HCT116 (cell line): ENCODE measurements at regions not wholly inside any gene's neighbourhood (a gene's known extent, or its start where the extent isn't known, plus 50 kb on each side); places are given as distances from the start of the nearest gene placed in this dataset.

Experiments used
- ATF3 ChIP-seq: IDR thresholded peaks from 2 replicates; pipeline ENCODE4 v1.6.1; 2012
- CTCF ChIP-seq, 3 experiments: fragments of 200-600 bp in 1 of 3; sonication (generic) in 1 of 3; IDR thresholded peaks in 2 of 3; conservative IDR thresholded peaks in 1 of 3; 2 replicates each; pipeline ENCODE4 v1.5.1; 2012 to 2017; ENCODE audit warnings: low read depth in 2 of 3, low read length in 2 of 3, antibody characterized with exemption in 1 of 3, borderline replicate concordance in 1 of 3, control low read depth in 1 of 3, mild to moderate bottlenecking in 1 of 3, mixed read lengths in 1 of 3, mixed run types in 1 of 3, moderate library complexity in 1 of 3; ENCODE audit not compliant: insufficient read depth in 1 of 3
- EZH2 ChIP-seq: fragments of 200-600 bp; sonication (generic); IDR thresholded peaks from 2 replicates; pipeline ENCODE4 v1.6.1; 2017; ENCODE audit warnings: antibody characterized with exemption, mixed run types
- EZH2phosphoT487 ChIP-seq: fragments of 200-600 bp; IDR thresholded peaks from 2 replicates; pipeline ENCODE4 v1.6.1; 2018; ENCODE audit warnings: antibody characterized with exemption, borderline replicate concordance
- JUND ChIP-seq: IDR thresholded peaks from 2 replicates; pipeline ENCODE4 v1.6.1; 2012
- MAX ChIP-seq: IDR thresholded peaks from 2 replicates; pipeline ENCODE4 v1.6.1; 2012
- POLR2A ChIP-seq: IDR thresholded peaks from 2 replicates; pipeline ENCODE4 v1.7.0; 2011; ENCODE audit warnings: borderline replicate concordance; ENCODE audit not compliant: insufficient read depth, insufficient read length; ENCODE audit errors: extremely low read depth
- POLR2AphosphoS5 ChIP-seq: IDR thresholded peaks from 2 replicates; pipeline ENCODE4 v1.6.1; 2011; ENCODE audit warnings: mild to moderate bottlenecking, low read depth, low read length, moderate library complexity
- SP1 ChIP-seq: IDR thresholded peaks from 2 replicates; pipeline ENCODE4 v1.6.1; 2012; ENCODE audit warnings: low read depth
- TCF7L2 ChIP-seq: IDR thresholded peaks from 2 replicates; pipeline ENCODE4 v1.7.0; 2011; ENCODE audit warnings: borderline replicate concordance, inconsistent platforms; ENCODE audit not compliant: insufficient read depth, insufficient read length; ENCODE audit errors: extremely low read depth
- YY1 ChIP-seq: IDR thresholded peaks from 2 replicates; pipeline ENCODE4 v1.6.1; 2011; ENCODE audit warnings: low read length, low read depth, moderate library complexity, mild to moderate bottlenecking; ENCODE audit not compliant: insufficient replicate concordance; ENCODE audit errors: extremely low read depth

GRCh38 chr9:79220666-79221065 lies 351.1 kb upstream of the TLE4 start:
- no peak for TF ChIP-seq CTCF (IDR thresholded peaks at IDR 0.05 in 2 of 3, conservative IDR thresholded peaks at IDR 0.05 in 1 of 3; ENCODE audit: borderline replicate concordance in 1 of 3, insufficient read depth in 1 of 3, low read depth in 2 of 3, low read length in 2 of 3)
- TF ChIP-seq POLR2A: no peak
- TF ChIP-seq MAX: no peak
- TF ChIP-seq EZH2: no peak
- TF ChIP-seq TCF7L2: no peak
- no peak for TF ChIP-seq YY1
- no peak for TF ChIP-seq JUND
- TF ChIP-seq EZH2phosphoT487: no peak
- no peak for TF ChIP-seq SP1
- TF ChIP-seq POLR2AphosphoS5: no peak
- TF ChIP-seq ATF3: no peak
